Body of pancreas (tissue), 4 donors: ENCODE measurements at regions not wholly inside any gene's neighbourhood (a gene's known extent, or its start where the extent isn't known, plus 50 kb on each side); places are given as distances from the start of the nearest gene placed in this dataset.
A peak's percentile ranks its signal among the peaks of the same experiment; 100 is the strongest.

Source experiments
- CTCF ChIP-seq, 7 experiments: fragments of 450-650 bp in 4 of 7; fragments of 200-600 bp in 3 of 7; sonication (generic) in 3 of 7; IDR thresholded peaks; one replicate each; pipeline ENCODE4 v1.5.1; 2016 to 2019; ENCODE audit warnings: antibody characterized with exemption in 7 of 7
- POLR2A ChIP-seq, 3 donors: fragments of 450-650 bp; IDR thresholded peaks; one replicate each; pipeline ENCODE4 v1.6.1; 2016; ENCODE audit warnings: antibody characterized with exemption in 3 of 3, mild to moderate bottlenecking in 2 of 3

- TF ChIP-seq CTCF (IDR thresholded peaks at IDR 0.05), result peak in 4 of 7 experiments; percentile 29 to 55 (median 40)
- no peak for TF ChIP-seq POLR2A (IDR thresholded peaks at IDR 0.05)
These were observed 61.3 kb upstream of the CAV2 start for GRCh38 chr7:116438267-116438666.
